ENCODE measurements at regions not wholly inside any gene's neighbourhood (a gene's known extent, or its start where the extent isn't known, plus 50 kb on each side); places are given as distances from the start of the nearest gene placed in this dataset.

DNA sequence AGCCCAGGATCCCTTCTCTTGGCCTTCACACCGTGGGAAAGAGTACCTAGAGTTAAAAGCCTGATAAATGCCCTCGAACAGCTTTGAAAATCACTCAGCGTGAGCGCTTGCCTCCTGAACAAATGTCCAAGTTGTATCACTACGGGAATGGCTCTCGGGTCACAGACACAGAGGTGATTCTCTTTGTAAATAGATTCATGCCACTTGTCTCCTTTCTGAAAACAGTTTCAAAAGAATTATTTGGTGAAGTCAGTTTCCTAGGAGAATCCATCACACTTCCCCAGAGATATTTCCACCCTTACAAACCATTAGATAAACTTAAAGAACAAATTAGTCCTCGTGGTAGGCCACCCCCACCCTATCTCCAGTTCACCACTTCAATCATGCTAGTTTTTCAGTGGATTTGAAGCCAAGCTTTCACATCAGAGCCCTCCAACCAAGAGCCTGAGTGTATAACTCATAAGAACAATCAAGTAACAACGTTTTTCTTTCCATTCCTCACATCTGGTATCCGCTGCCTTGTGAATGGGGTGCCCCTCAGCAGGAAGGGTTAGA, 132.9 kb downstream of the SLC30A10 start:
- Histone ChIP-seq H3F3A (ENCODE audit: insufficient read depth, low read length) (no peaks in the 10 kb centered on the region), H4K20me1 (ENCODE audit: insufficient read depth, low read length) (no peaks in the 10 kb centered on the region), H3K27ac (ENCODE audit: low read length) (no peak overlapping the region), H3K4me2 (ENCODE audit: low read depth, low read length) (no peak overlapping the region), H3K9me2 (replicated peaks; ENCODE audit: insufficient read depth, low read length) (no peaks in the 10 kb centered on the region), H3K9me3 (replicated peaks; ENCODE audit: insufficient read depth, low read length) (no peaks in the 10 kb centered on the region), H3K9ac (ENCODE audit: low read length) (no peak overlapping the region), H3K4me3 (ENCODE audit: low read length) (no peak overlapping the region), H3K36me3 (replicated peaks; ENCODE audit: insufficient read depth, low read length) (no peaks in the 10 kb centered on the region), H3K79me2 (ENCODE audit: low read length) (no peaks in the 10 kb centered on the region), H3K4me1 (ENCODE audit: low read length) (no peaks in the 10 kb centered on the region), H3K27me3 (replicated peaks; ENCODE audit: insufficient read depth, low read length) (no peaks in the 10 kb centered on the region), H2AFZ (ENCODE audit: low read length) (no peak overlapping the region)
- TF ChIP-seq, protein P1, sequence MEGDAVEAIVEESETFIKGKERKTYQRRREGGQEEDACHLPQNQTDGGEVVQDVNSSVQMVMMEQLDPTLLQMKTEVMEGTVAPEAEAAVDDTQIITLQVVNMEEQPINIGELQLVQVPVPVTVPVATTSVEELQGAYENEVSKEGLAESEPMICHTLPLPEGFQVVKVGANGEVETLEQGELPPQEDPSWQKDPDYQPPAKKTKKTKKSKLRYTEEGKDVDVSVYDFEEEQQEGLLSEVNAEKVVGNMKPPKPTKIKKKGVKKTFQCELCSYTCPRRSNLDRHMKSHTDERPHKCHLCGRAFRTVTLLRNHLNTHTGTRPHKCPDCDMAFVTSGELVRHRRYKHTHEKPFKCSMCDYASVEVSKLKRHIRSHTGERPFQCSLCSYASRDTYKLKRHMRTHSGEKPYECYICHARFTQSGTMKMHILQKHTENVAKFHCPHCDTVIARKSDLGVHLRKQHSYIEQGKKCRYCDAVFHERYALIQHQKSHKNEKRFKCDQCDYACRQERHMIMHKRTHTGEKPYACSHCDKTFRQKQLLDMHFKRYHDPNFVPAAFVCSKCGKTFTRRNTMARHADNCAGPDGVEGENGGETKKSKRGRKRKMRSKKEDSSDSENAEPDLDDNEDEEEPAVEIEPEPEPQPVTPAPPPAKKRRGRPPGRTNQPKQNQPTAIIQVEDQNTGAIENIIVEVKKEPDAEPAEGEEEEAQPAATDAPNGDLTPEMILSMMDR (IDR thresholded peaks at IDR 0.05; ENCODE audit: low read length): no peak
- no peak for TF ChIP-seq EZH2 (optimal IDR thresholded peaks at IDR 0.05; ENCODE audit: low read depth, low read length)
- DNase-seq: no peak

DNA sequence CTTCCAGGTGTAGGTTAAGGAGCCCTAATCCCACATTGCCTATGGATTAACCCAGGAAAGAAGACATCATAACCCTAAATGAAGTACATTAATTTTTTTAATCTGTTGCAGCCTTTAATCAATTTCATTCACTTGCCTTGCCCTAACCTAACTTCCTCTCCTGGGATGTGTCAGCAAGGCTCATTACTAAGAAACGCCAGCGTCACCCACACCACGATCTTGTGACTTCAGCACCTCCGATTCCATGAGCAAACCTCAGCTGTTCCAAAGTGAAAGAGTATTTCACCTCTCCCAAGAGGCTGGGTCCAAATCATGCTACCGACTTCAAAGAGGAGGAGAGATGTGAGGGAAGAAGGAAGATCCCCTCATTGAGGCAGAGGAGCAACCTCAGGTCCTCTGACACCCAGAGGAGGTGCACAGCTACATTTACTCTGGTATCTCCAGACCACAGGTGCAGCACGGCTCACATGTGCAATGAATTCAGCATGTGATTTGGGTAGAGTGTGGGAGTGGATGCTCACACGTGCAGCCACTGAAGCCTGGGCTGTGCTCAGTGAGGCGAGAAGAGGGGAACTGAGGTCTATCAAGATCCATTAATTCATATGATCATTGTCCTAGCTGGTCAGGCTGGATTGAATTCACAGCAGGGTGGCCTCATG, 134.1 kb downstream of the SLC30A10 start:
- Histone ChIP-seq H3K4me2 (ENCODE audit: low read depth, low read length) (no peak overlapping the region), H3K9me3 (replicated peaks; ENCODE audit: insufficient read depth, low read length) (no peaks in the 10 kb centered on the region), H4K20me1 (ENCODE audit: insufficient read depth, low read length) (no peaks in the 10 kb centered on the region), H3K9me2 (replicated peaks; ENCODE audit: insufficient read depth, low read length) (no peaks in the 10 kb centered on the region), H3K9ac (ENCODE audit: low read length) (no peak overlapping the region), H3K4me1 (ENCODE audit: low read length) (no peaks in the 10 kb centered on the region), H3K79me2 (ENCODE audit: low read length) (no peaks in the 10 kb centered on the region), H3K4me3 (ENCODE audit: low read length) (no peak overlapping the region), H2AFZ (ENCODE audit: low read length) (no peak overlapping the region), H3K27ac (ENCODE audit: low read length) (no peak overlapping the region), H3K27me3 (replicated peaks; ENCODE audit: insufficient read depth, low read length) (no peaks in the 10 kb centered on the region), H3K36me3 (replicated peaks; ENCODE audit: insufficient read depth, low read length) (no peaks in the 10 kb centered on the region), H3F3A (ENCODE audit: insufficient read depth, low read length) (no peaks in the 10 kb centered on the region)
- DNase-seq: no peak
- no peak for TF ChIP-seq EZH2phosphoT487 (IDR thresholded peaks at IDR 0.05; ENCODE audit: low read length)
- TF ChIP-seq, protein P1 (IDR thresholded peaks at IDR 0.05; ENCODE audit: low read length): no peak
- no peak for TF ChIP-seq EZH2 (optimal IDR thresholded peaks at IDR 0.05; ENCODE audit: low read depth, low read length)

DNA sequence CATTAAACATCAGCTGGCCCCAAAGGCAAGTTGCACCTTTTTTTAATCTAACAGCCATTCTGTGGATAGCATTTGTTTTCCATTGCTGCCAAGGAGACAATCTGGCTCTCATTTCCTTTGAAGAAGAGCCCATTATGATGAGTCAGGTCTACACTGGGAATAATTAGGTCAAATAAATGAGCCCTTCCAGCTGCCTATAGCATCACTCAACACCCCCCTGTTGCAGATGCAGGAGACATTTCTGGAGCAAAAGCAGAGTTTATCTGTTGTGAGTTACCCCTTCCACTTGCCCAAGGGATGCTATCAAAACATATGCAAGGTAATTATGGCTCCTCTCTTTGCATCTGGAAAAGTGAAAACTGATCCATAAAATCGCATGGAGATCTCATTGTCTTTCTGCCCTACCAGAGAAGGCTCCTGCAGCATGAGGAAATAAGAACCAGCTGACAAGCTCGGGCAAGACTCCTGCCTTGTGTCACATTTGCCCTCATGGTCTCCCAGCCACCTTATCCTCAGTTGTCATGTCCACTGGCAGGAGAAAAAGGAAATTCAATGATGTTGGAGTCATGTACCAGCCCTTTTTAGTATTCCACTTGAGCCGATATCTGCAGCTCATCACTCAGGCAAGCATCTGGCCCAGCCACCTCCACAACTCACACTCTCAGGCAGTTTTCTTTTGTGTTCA, 135.9 kb downstream of the SLC30A10 start:
- Histone ChIP-seq H4K20me1 (ENCODE audit: insufficient read depth, low read length) (no peaks in the 10 kb centered on the region), H3K9me2 (replicated peaks; ENCODE audit: insufficient read depth, low read length) (no peaks in the 10 kb centered on the region), H3K27me3 (replicated peaks; ENCODE audit: insufficient read depth, low read length) (no peaks in the 10 kb centered on the region), H3K4me1 (ENCODE audit: low read length) (no peaks in the 10 kb centered on the region), H3F3A (ENCODE audit: insufficient read depth, low read length) (no peaks in the 10 kb centered on the region), H3K9me3 (replicated peaks; ENCODE audit: insufficient read depth, low read length) (no peaks in the 10 kb centered on the region), H3K9ac (ENCODE audit: low read length) (no peak overlapping the region), H3K4me3 (ENCODE audit: low read length) (no peak overlapping the region), H3K79me2 (ENCODE audit: low read length) (no peaks in the 10 kb centered on the region), H2AFZ (ENCODE audit: low read length) (no peak overlapping the region), H3K36me3 (replicated peaks; ENCODE audit: insufficient read depth, low read length) (no peaks in the 10 kb centered on the region), H3K4me2 (ENCODE audit: low read depth, low read length) (no peak overlapping the region), H3K27ac (ENCODE audit: low read length) (no peak overlapping the region)
- DNase-seq: no peak
- TF ChIP-seq, protein P1 (IDR thresholded peaks at IDR 0.05; ENCODE audit: low read length): no peak
- TF ChIP-seq EZH2 (optimal IDR thresholded peaks at IDR 0.05; ENCODE audit: low read depth, low read length) (no peak), EZH2phosphoT487 (IDR thresholded peaks at IDR 0.05; ENCODE audit: low read length) (no peak)

Data from MM.1S (cell line).